Left ventricle myocardium superior (tissue), 1 donor: ENCODE measurements at regions not wholly inside any gene's neighbourhood (a gene's known extent, or its start where the extent isn't known, plus 50 kb on each side); places are given as distances from the start of the nearest gene placed in this dataset.

Experiments used
- ATAC-seq: fragments of 200-7000 bp; cut with Tn5 transposase; one replicate; pipeline ENCODE4 v1.9.1; 2020; ENCODE audit warnings: mild to moderate bottlenecking, moderate library complexity
- DNase-seq: peaks from one replicate; pipeline ENCODE4 v3.0.0-alpha.2; 2020
- intact Hi-C: fragments of 100-400 bp; cut with micrococcal nuclease; formaldehyde crosslinking; loops from one replicate; pipeline ENCODE4 v1.11.0; 2022
- donor health status: DM: no; HTN: yes; CAD: no; lungs with severe emphysema.

- DNase-seq (peak; percentile 68), ATAC-seq (peak; percentile 87)
- intact Hi-C loops = no loop called here
These were observed 98.8 kb upstream of the DUSP10 start for GRCh38 chr1:221840511-221841243.

- intact Hi-C loops = no loop called here
- DNase-seq (peak; percentile 75), ATAC-seq (peak; percentile 81)
These were observed 98.0 kb upstream of the DUSP10 start for GRCh38 chr1:221839782-221840395.

GRCh38 chr1:221839321-221839720 is 97.4 kb upstream of the DUSP10 start:
- intact Hi-C loops = no loop called here
- DNase-seq (no peak), ATAC-seq (no peak)

GRCh38 chr1:221837896-221838295 is 96.0 kb upstream of the DUSP10 start:
- intact Hi-C loops = no loop called here
- DNase-seq = no peak
- ATAC-seq = no peak

GRCh38 chr1:221834698-221835513 is 93.0 kb upstream of the DUSP10 start:
- DNase-seq (no peak), ATAC-seq (no peak)
- intact Hi-C loops = no loop called here

GRCh38 chr1:221832617-221833016 is 90.7 kb upstream of the DUSP10 start:
- intact Hi-C loops = no loop called here
- ATAC-seq = peak; percentile 90
- peak; percentile 54 for DNase-seq

- ATAC-seq (no peak), DNase-seq (no peak)
- intact Hi-C loops = no loop called here
These were observed 90.3 kb upstream of the DUSP10 start for GRCh38 chr1:221832151-221832550.

GRCh38 chr1:221829327-221830015 is 87.6 kb upstream of the DUSP10 start:
- ATAC-seq (no peak), DNase-seq (no peak)
- intact Hi-C loops = no loop called here

GRCh38 chr1:221827307-221827642 is 85.4 kb upstream of the DUSP10 start:
- DNase-seq (no peak), ATAC-seq (peak; percentile 71)
- intact Hi-C loops = no loop called here

GRCh38 chr1:221824909-221825308 is 83.0 kb upstream of the DUSP10 start:
- no peak for DNase-seq
- no peak for ATAC-seq
- intact Hi-C loops = no loop called here

GRCh38 chr1:221824025-221824424 is 82.1 kb upstream of the DUSP10 start:
- ATAC-seq (no peak), DNase-seq (no peak)
- intact Hi-C loops = no loop called here

- no peak for ATAC-seq
- DNase-seq = no peak
- intact Hi-C loops = no loop called here
These were observed 81.7 kb upstream of the DUSP10 start for GRCh38 chr1:221823561-221823960.

GRCh38 chr1:221823149-221823548 is 81.3 kb upstream of the DUSP10 start:
- ATAC-seq = no peak
- intact Hi-C loops = no loop called here
- DNase-seq = no peak

- ATAC-seq = no peak
- DNase-seq = no peak
- intact Hi-C loops = no loop called here
These were observed 80.7 kb upstream of the DUSP10 start for GRCh38 chr1:221822591-221822990.

- intact Hi-C loops = no loop called here
- DNase-seq (no peak), ATAC-seq (no peak)
These were observed 75.0 kb upstream of the DUSP10 start for GRCh38 chr1:221816899-221817298.

- no peak for DNase-seq
- intact Hi-C loops = no loop called here
- no peak for ATAC-seq
These were observed 73.8 kb upstream of the DUSP10 start for GRCh38 chr1:221815660-221816059.

- ATAC-seq = no peak
- intact Hi-C loops = no loop called here
- no peak for DNase-seq
These were observed 72.0 kb upstream of the DUSP10 start for GRCh38 chr1:221813887-221814286.

GRCh38 chr1:221812905-221813597 is 71.2 kb upstream of the DUSP10 start:
- ATAC-seq (no peak), DNase-seq (no peak)
- intact Hi-C loops = no loop called here

GRCh38 chr1:221812088-221812752 is 70.3 kb upstream of the DUSP10 start:
- ATAC-seq (no peak), DNase-seq (no peak)
- intact Hi-C loops = no loop called here
